ENCODE measurements at regions not wholly inside any gene's neighbourhood (a gene's known extent, or its start where the extent isn't known, plus 50 kb on each side); places are given as distances from the start of the nearest gene placed in this dataset.

GRCh38 chr5:82913971-82914370 lies 163.2 kb downstream of the TMEM167A start:
- Histone ChIP-seq H3K9ac (ENCODE audit: control insufficient read depth, insufficient read depth, low read length) (no peak overlapping the region), H3K4me1 (ENCODE audit: control insufficient read depth, insufficient read depth, low read length) (no peaks in the 10 kb centered on the region), H4K20me1 (ENCODE audit: control insufficient read depth, insufficient read depth) (no peaks in the 10 kb centered on the region), H3K36me3 (ENCODE audit: control insufficient read depth in 2 of 2, insufficient read depth in 2 of 2, low read length in 1 of 2) (no peaks in the 10 kb centered on the region), H3K4me3 (no peak overlapping the region), H3K79me2 (ENCODE audit: control insufficient read depth, insufficient read depth, low read length) (no peaks in the 10 kb centered on the region), H3K27ac (ENCODE audit: control insufficient read depth, insufficient read depth) (no peak overlapping the region), H3K27me3 (replicated peaks in 1 of 2; ENCODE audit: control insufficient read depth in 2 of 2, insufficient read depth in 2 of 2, low read length in 1 of 2) (no peaks in the 10 kb centered on the region), H3K9me3 (replicated peaks; ENCODE audit: control insufficient read depth, insufficient read depth, low read length) (no peaks in the 10 kb centered on the region; the same call in 2 of the 3 replicates), H3K4me2 (ENCODE audit: control insufficient read depth, insufficient read depth) (no peak overlapping the region), H2AFZ (ENCODE audit: control insufficient read depth, low read depth, low read length) (no peak overlapping the region)
- DNase-seq (ENCODE audit: low read depth, low spot score), result no peak
- no peak for ATAC-seq
- ChIA-PET POLR2A (no interaction called here), CTCF (interaction anchor here (0.7 kb wide), 1 partner anchor 269 kb away, joined by 3 read pairs; no protein-coding TSS in a partner anchor), RAD21 (ENCODE audit: unreplicated experiment) (interaction anchor here (1.0 kb wide), 1 partner anchor 89 kb away, joined by 3 read pairs; no protein-coding TSS in a partner anchor), SMC1A (ENCODE audit: uncharacterized antibody, unreplicated experiment) (interaction anchor here (1.0 to 2.1 kb wide), 5 partner anchors 8 to 52 kb away, joined by 3 to 7 read pairs (median 3); no protein-coding TSS in a partner anchor)
- BruUV-seq (replicated peaks), result no TSS peak
- FAIRE-seq, result no peak
- intact Hi-C loops (cut with micrococcal nuclease; ENCODE audit: unreplicated experiment), result no loop called here
- in situ Hi-C loops (cut with MboI), result no loop called here
- TF ChIP-seq ATF7 (IDR thresholded peaks at IDR 0.05; ENCODE audit: low read depth) (no peak), RELA (IDR thresholded peaks at IDR 0.05; ENCODE audit: borderline replicate concordance, partially characterized antibody) (no peak), CHD4 (IDR thresholded peaks at IDR 0.05) (no peak), MEF2A (IDR thresholded peaks at IDR 0.05; ENCODE audit: insufficient read depth, low read depth, low read length) (no peak), PBX3 (IDR thresholded peaks at IDR 0.05; ENCODE audit: insufficient replicate concordance, low read depth, low read length) (no peak), SMC3 (IDR thresholded peaks at IDR 0.05; ENCODE audit: borderline replicate concordance, low read length) (no peak), RFX5 (IDR thresholded peaks at IDR 0.05; ENCODE audit: low read depth, low read length) (no peak), ZBTB33 (IDR thresholded peaks at IDR 0.05) (no peak), NR2F1 (conservative IDR thresholded peaks at IDR 0.05) (no peak), ZNF384 (IDR thresholded peaks at IDR 0.05; ENCODE audit: borderline replicate concordance, low read depth, low read length) (no peak), RBBP5 (conservative IDR thresholded peaks at IDR 0.05) (no peak), MLLT1 (IDR thresholded peaks at IDR 0.05) (no peak), PRDM15 (CRISPR knock-in tag; IDR thresholded peaks at IDR 0.05) (no peak), EP300 (IDR thresholded peaks at IDR 0.05; ENCODE audit: borderline replicate concordance in 1 of 2, control insufficient read depth in 1 of 2, low read depth in 2 of 2, low read length in 2 of 2) (no peak), IRF5 (IDR thresholded peaks at IDR 0.05; ENCODE audit: borderline replicate concordance) (no peak)

Data from GM12878 (cell line).